Mucosa of gallbladder (tissue), 1 donor: ENCODE measurements at regions not wholly inside any gene's neighbourhood (a gene's known extent, or its start where the extent isn't known, plus 50 kb on each side); places are given as distances from the start of the nearest gene placed in this dataset.
"Not testable (repeated sequence)": the region's sequence is repeated elsewhere in the genome, so short reads cannot be mapped to it uniquely, and the experiment has no call there.

Experiments used
- DNase-seq: peaks from one replicate; pipeline ENCODE4 v3.0.0-alpha.2; 2020; ENCODE audit warnings: low spot score
- donor health status: DM: no; HTN: no; CAD: no.

DNA sequence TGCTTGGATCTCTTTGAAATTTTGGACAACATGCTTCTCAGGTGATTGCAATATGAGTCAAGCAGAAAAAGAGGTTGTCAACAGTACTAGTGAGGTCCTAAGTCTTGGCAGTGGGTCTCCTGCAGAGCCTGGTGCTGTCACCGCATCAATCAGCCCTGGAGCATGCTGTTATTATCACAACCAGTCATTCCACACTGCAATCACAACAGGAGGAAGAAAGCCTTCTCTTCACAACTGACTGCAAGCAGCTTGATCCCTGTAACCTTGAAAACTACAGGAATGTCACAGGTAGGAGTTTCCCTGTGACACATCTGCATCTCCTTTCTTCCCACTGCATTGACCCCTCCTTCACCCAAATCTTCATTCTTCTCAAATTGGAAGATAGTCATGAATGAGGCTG lies 451.1 kb upstream of the ATP11B start:
- DNase-seq: no peak

DNA sequence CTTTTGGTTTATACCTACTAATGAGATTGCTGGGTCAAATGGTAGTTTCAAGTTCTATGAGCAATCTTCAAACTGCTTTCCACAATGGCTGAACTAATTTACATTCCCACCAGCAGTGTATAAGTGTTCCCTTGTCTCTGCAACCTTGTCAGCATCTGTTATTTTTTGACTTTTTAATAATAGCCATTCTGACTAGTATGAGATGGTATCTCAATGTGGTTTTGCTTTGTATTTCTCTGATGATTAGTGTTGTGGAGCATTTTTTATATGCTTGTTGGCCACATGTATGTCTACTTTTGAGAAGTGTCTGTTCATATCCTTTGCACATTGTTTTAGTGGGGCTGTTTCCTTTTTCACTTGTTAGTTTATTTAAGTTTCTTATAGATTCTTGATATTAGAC lies 449.3 kb upstream of the ATP11B start:
- DNase-seq: not testable (repeated sequence)

DNA sequence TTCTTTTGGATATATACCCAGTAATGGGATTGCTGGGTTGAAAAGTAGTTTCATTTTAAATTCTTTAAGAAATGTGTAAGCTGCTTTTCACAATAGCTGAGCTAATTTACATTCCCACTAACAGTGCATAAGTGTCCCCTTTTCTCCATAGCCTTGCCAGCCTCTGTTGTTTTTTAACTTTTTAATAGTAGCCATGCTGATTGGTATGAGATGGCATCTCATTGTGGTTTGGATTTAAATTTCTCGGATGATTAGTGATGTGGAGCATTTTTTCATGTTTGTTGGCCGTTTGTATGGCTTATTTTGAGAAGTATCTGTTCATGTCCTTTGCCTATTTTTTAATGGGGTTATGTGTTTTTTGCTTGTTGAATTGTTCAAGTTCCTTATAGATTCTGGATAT lies 444.3 kb upstream of the ATP11B start:
- DNase-seq: no peak

DNA sequence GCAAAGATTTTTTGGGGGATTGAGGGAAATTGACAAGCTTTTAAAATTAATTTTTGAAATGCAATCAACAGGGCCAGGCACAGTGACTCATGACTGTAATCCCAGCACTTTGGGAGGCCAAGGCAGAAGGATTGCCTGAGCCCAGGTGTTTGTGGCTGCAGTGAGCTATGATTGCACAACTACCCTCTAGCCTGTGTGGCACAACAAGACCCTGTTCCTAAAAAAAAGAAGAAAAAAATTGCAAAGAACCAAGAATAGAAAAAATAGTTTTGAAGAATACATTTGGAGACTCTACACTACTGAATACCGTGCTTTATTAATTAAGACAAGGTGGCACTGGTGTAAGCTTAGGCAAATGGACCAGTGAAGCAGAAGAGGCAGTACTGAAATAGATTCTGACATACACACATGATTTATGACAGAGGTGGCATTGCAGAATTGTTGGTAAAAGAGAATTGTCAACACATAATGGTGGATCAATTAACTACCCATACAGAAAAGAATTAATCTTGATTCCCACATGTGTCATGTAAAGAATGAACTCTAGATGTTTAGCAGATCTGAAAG lies 443.3 kb upstream of the ATP11B start:
- DNase-seq: no peak

DNA sequence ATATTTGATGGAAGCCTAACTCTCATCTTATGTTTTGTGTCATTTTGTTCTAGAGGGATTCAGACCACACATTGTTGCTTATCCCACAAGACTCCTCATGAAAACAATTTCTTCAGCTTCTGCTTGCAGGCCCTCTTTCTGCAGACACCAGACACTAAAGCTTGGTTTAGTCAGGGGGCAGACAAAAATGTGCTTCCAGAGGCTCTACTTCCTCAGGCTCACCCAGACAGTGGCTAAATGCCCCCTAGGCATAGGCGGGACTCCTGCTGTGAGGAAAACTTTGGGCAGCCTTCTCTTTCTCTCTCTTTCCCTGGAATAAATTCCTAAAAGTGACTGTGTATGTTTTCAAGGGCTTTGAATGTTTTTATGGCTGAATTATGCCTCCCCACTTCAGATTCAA lies 435.4 kb upstream of the ATP11B start:
- DNase-seq: no peak

DNA sequence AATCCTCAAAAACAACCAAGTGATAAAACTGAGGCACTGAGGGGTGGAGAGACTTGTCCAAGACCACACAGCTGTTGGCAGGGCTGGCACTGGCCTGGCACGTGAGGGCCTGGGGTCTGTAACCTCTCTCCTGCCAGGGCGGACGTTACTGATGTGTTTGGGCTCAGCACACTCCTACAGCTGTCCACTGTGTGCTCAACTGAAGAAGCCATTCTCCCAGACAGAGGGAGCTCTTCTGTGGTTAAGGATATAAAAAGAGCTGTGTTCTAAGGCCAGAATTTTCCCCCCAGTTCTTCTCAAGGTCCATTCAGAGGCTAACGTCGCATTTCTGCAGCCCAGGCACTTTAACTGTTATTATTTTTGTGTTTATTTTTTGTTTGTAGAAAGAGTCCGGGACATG lies 429.0 kb upstream of the ATP11B start:
- DNase-seq: no peak

DNA sequence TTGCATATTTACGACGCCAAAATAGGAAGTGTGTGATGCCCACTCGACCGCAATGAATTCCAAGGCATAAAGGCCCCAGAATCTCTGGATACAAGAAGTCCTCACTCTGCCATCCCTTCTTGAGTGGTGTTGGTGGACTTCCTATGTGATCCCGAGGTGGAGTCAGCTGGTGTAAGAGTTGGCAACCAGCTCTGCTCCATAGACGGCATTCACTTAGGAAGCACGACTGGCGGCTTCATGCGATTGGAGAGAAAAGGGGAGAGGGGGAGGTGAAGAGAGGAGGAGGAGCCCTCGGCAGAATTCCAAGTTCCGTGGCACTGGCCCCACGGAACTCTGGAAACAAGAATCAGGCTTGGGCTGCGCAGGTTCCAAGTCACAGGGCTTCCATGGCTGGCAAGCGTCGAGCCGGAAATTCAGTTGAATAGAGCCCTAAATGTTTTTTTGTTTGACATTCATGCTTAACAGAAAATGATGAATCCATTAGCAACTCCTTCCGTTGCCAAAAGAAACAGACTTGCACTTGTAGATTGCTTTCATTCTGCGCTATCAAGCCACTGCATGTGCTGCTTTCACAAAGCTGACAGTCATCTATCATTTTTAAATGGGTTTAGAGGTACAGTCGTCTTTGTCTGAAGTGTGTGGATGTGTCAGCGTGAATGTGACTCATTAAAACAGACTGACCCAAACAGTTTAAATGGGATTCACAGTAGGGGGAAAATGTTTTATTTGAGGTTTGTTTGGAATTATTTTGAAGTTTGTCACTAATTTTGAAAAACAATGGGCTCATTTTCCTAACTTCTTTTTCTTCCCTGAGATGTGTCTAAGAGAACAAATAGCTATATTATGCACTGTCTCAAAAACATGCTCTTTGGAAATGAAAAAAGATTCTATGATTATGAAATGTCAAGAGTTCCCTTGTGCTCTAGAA lies 428.3 kb upstream of the ATP11B start:
- DNase-seq: no peak

DNA sequence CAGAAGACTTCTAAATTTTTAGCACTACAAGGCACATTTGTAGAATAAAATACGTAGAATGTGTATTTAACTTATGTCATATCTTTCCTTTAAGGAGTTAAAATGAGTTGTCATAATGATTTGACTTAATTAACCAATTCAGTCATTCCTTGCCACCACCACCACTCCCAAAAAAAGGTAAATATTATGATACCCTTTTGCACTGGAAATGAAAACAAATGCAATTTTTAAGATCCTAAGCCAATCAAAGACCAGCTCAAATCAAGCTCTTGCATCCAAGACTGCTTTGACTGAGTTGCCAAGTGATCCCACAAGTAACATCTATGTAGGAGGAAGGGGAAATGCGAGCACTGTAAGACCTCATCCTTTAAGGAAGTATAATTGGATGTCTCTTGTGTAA lies 426.6 kb upstream of the ATP11B start:
- no peak for DNase-seq

DNA sequence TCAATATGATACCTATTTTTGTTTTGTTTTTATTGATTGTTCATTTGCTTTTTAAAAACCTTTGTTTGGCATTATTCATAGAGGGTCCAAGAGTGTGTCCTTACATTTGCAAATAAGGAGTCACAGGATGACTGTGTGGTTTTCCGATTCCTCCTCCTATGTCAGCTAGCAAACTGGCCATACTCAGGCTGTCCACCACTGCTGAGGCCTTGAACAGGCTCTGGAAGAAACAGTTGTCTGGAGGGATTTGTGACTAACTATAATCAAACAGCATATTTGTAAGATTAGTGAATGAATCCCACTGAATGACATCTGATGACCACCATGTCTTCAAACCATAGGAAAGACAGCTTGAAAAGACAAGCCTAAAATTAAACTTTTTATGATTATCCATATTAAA lies 423.4 kb upstream of the ATP11B start:
- DNase-seq: no peak

DNA sequence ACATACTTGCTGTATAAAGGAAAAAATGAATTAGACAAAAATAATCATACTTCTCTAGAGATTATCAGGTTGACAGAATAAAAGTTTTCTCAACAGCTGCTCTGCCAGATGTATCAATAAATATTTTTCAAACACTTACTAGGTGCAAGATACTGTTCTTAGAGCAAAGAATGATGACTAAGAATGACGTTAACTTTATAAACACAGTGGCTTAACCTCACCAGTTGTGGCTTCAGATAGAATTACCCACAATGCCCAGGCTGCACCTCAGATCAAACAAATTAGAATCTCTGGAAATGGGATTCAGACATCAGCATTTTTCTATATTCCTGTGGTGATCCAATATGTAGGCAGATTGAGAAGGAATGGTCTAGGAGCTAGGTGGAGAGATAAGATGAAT lies 422.4 kb upstream of the ATP11B start:
- DNase-seq: no peak

DNA sequence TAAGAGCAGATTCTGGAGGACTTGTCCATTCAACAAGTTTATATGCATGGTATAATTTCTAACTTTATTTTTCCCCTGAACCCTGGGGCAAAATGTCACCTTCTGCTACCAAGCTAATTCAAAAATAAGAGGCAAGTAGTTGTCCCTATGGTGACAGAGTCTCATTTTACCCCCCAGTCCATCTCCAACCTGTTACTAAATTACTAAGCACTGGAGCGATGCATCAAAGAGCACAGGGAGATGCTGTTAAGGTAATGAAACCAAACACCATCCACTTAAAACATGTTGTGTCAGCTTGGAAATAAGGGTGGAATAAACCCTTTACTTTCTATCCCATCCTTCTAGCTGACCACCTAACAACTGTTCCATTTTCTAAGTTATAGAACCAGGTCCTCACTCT lies 417.4 kb upstream of the ATP11B start:
- DNase-seq: no peak

DNA sequence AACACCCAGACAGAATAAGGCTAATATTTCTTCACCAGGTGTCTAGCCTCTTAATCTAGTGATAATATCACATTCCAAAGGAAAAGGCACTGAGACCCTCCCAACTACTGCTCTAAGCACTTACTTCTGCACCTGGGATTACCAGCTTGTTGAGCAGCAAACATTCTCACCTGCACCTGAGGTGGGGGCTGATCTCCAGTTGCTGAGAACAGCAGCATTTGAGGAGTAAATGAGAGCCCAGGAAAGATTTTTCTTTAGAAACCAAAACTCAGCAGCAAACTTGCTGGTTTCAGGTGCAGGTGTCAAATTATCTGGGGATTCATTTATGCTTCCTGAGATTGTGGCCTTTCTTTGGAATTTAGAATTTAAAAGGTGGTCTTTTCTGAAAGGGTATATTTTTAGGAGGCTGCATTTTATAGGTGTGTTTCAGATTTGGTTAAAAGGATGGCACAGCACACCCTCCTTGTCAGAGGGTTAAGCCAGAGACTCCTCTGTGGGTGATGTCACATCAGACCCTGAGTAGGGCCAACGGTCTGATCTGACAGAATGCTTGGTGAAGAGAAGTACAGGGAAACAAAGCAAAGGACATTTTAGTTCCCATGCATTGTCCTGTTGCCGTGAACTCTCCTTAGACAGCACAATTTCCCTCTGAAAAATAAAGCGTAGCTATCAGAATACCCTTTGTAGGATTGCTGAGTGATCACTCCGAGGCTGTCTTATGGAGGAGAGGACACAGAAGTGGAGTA lies 411.0 kb upstream of the ATP11B start:
- DNase-seq: no peak

DNA sequence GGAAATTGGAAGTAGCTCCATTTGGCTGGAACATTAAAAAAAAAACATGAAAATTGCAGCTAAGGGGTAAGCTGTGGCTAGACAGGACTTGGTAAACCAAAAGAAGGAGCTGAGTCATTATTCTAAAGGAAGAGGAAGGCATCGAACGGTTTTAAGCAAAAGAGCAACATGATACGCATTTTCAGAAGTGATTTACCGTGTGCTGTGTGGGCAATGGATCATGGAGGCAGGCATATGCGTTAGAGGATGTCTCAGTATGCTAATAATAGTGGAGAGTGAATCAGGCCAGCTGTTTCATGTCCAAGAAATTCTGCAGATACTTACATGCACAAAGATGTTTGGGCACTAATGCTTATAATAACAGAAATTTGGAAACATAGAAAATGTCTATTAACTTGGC lies 409.1 kb upstream of the ATP11B start:
- DNase-seq: no peak

DNA sequence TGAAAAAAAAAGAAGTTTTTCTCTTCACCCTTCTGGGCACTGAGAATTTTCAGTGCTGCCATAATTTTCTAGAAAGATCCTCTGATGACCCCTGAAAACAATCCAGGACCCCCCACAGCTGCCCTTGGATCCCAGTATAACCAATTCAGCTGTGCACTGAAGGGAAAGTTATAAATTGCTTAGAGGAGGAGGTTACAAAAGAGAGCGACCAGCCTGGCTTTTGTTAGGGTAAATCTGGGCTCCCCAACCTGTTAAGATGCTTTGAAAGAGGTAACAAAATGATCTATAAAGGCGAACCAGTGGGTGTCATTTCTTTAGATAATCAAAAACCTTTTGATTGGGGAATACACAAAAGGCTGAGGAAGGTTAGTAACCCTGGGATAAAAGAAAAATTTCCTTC lies 407.9 kb upstream of the ATP11B start:
- DNase-seq: no peak

DNA sequence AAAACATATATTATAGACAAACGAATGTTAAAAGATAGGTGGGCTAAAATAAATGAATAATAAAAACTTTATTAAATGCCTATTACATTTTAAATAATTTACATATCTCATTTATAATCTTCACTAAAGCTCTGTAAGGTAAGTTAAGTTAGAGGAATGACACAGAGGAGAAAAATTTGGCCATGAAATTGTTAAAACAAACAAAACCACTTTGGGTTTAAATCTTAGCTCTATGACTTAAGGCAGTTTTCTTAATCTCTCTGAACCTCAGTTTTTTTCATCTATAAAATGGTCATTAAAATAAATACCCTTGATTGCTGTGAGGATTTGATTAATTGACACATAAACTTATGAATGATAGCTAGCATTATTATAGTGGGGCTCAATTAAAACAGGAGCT lies 404.8 kb upstream of the ATP11B start:
- no peak for DNase-seq

DNA sequence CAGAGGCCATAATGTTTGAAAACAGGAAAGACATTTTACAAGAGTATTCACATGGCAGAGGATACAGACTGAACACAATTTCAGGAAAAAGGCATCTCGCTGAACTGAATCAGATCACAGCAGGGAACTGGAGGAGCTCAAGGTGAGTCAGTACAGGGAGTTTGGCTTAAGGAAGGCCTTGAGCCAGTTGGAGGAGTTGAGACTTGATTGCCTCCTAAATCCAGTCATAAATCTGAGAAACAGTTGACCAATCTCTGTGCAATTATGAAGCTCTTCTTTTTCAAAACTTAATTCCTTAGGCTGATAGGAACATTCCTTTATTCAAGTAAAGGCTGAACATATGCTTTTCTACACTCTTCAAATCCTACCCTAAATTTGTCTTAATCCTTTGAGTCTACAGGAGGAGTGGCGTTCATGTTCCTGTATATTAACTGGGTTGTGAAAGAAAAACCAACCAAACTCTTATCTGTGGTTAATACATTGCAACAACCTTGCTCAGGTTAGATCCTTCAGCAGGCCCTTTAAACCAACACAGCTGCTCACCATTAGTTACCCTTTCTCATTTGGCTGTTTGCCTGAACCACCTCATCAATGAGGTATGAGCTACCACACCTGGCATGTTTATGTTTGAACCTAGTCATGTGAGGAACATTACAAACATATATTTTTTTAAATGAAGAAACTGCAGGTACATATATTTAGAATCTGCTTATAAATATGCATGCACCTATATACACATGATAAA lies 404.1 kb upstream of the ATP11B start:
- DNase-seq: no peak

DNA sequence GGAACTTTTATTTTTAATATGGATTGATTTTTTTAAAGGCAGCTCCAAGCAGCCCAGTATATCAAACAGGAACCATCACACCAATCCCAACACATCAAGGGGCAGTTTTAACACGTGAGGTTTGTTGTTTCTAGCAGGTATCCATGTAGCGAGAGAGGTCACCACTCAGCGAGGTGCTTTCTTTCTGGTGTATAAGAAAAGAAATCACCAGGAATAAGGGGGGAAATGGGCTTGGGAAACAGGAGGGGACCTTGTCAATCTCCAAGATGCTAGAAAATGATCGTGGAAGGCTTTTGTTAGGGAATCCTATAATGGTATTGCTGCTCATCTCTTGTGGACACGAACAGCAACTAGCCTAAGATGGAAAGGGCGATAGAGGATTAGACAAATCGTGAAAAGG lies 402.9 kb upstream of the ATP11B start:
- no peak for DNase-seq

DNA sequence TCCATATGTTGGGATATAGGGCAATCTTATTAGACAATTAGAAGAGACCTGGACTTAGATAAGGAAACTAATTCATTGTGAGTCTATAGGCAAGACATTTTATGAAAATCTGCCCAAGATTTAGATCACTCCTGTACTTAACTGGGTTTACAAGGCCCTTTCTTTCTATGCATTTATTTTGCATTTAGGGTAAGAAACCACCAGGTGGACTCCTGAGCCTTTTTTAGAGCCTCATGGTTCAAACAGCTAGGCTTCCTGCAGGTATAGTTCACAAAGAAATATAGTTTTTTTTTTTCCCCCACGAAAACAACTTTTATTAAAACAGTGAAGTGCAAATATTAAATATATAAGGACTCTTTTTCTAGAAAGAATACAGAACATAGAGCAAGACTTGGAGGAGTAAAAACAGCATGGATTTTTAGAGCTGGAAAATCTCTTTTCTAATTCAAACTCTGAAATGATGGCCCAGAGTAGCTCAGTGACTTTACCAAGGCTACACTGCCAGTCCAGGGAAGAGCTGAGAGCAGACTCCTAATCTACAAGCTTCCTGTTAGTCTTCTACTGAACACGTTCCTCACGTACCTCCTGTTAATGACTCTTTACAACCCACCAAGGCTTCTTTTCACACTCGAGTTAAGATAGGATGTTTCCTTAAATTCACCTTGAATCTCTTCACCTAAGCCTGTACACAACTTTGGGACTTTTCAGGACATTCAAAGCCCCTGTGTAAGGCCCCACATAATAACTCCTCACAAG lies 400.9 kb upstream of the ATP11B start:
- DNase-seq: no peak

DNA sequence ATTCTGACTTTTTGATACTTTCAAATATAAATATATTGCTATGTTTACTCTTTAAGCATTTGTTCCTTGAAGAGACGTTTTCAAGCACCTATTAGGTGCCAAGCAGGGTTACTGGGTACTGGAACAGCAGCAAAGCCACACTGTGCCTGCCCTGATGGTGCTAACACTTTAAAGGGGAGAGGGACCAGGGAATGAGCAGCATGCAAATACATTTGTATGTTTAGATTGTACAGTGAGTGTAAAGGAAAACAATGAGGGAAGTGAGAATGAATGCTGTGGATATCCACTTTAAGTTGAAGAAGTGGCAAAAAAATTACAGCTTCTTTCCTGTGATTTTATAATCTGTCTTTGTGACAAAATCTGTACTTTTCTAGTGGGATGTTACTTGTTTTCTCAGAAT lies 400.2 kb upstream of the ATP11B start:
- DNase-seq: no peak

DNA sequence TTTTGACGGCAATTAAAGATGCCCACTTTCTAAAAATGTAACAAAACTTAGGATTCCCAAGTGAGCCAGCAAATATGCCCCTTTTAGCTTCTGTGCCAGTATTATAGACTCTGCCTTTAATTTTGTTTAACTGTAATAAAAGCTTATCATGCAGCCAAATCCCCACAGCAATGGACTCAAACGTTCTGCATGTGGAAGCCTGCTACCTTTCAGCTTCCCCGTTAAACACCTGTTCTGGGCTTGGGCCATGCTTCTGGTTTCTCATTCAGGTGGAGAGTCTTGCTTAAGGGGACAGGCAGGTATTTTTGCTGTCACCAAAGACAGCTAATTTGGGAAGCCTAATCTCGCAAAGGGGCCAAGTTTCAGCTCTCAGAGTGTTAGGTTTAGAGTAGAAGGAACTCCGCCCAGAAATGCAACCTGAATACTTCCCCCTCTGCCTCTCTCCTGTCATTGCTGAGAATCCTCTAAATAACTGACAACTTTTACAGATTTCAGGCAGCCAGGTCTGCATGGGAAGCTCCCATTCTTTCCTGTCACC lies 399.4 kb upstream of the ATP11B start:
- DNase-seq: no peak

DNA sequence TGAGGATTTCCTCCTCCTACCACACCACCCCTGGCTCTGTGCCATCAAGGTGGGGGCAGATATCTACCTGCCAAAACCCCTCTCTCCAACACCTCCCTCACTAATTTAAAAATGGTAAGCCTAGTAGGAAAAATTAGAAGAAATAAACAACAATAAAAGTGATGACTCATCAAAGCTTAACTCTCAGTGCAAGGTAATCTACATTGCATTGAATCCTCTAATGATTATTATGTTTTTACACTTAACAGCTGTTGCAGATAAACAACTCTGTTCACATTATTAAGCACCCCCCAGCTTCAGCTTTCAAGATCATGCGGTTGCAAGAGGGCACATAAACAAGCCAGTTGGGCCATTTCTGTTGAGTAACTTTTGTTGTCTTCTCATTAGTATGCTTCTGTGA lies 396.1 kb upstream of the ATP11B start:
- no peak for DNase-seq
